NCI-H524 (cell line): ENCODE measurements at regions not wholly inside any gene's neighbourhood (a gene's known extent, or its start where the extent isn't known, plus 50 kb on each side); places are given as distances from the start of the nearest gene placed in this dataset.
A peak's percentile ranks its signal among the peaks of the same experiment; 100 is the strongest.
"Not testable (repeated sequence)": the region's sequence is repeated elsewhere in the genome, so short reads cannot be mapped to it uniquely, and the experiment has no call there.

ENCODE experiments used
- DNase-seq, 2 experiments: peaks; one replicate each; lab custom pipeline; 2025; lab: John Stamatoyannopoulos, UW

GRCh38 chr14:52202151-52202550 lies 65.3 kb upstream of the PTGDR start:
- DNase-seq, result no peak

- DNase-seq, result no peak
Measured at GRCh38 chr14:52190337-52190931, 77.1 kb upstream of the PTGDR start.

- DNase-seq, result no peak
Measured at GRCh38 chr14:52189325-52189724, 78.2 kb upstream of the PTGDR start.

- DNase-seq, result no peak
Measured at GRCh38 chr14:52188381-52188780, 79.1 kb upstream of the PTGDR start.

GRCh38 chr14:52185178-52185577 lies 82.3 kb upstream of the PTGDR start:
- no peak for DNase-seq

- DNase-seq, result no peak
Measured at GRCh38 chr14:52182853-52183252, 84.6 kb upstream of the PTGDR start.

- DNase-seq, result no peak
Measured at GRCh38 chr14:52179141-52179790, 88.2 kb upstream of the PTGDR start.

GRCh38 chr14:52175982-52176502 lies 91.5 kb upstream of the PTGDR start:
- DNase-seq, result no peak

GRCh38 chr14:52171932-52172331 lies 95.6 kb upstream of the PTGDR start:
- DNase-seq, result not testable (repeated sequence)

GRCh38 chr14:52166822-52167221 lies 98.0 kb upstream of the NID2 start:
- DNase-seq, result no peak

- DNase-seq, result no peak
Measured at GRCh38 chr14:52155651-52156213, 86.9 kb upstream of the NID2 start.

GRCh38 chr14:52154992-52155650 lies 86.3 kb upstream of the NID2 start:
- DNase-seq, result no peak

GRCh38 chr14:52153939-52154338 lies 85.1 kb upstream of the NID2 start:
- DNase-seq, result no peak

GRCh38 chr14:52150162-52150561 lies 81.3 kb upstream of the NID2 start:
- DNase-seq, result peak; percentile 89 to 94

GRCh38 chr14:52148371-52148770 lies 79.5 kb upstream of the NID2 start:
- DNase-seq, result no peak

GRCh38 chr14:52146504-52146903 lies 77.6 kb upstream of the NID2 start:
- no peak for DNase-seq

- DNase-seq, result not testable (repeated sequence)
Measured at GRCh38 chr14:52144099-52144498, 75.2 kb upstream of the NID2 start.

GRCh38 chr14:52142504-52142903 lies 73.6 kb upstream of the NID2 start:
- DNase-seq, result no peak

- DNase-seq, result peak; percentile 97 to 99
Measured at GRCh38 chr14:52131640-52132320, 62.9 kb upstream of the NID2 start.

GRCh38 chr14:52129721-52130120 lies 60.9 kb upstream of the NID2 start:
- no peak for DNase-seq

GRCh38 chr14:52125885-52126284 lies 57.0 kb upstream of the NID2 start:
- DNase-seq, result no peak
